ENCODE measurements at regions not wholly inside any gene's neighbourhood (a gene's known extent, or its start where the extent isn't known, plus 50 kb on each side); places are given as distances from the start of the nearest gene placed in this dataset.

DNA sequence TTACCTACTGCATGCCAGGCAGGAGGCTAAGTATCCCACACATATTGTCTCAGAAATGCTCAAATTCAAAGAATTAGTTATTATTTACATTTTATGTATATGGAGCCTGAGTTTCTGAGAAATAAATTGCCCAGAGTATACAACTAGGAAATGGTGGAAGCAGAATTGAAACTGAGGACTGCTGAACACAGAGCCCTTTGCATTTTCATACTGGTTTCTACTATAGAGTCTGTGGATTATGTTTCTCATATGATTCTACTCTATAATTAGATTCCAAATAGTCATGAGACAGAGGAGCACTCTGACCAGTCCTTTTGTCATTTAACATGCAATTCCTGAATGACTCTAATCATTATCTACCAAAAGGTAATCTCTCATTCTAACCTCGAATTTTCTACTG is 254.3 kb downstream of the LMBRD1 start:
- DNase-seq = no peak
- H3K4me3 Mint-ChIP-seq = no peak overlapping the region
- H3K14ac ChIP-seq (ENCODE audit: insufficient read depth, low read length) = no peak overlapping the region
- H3K4me1 ChIP-seq (ENCODE audit: insufficient read depth, low read length) = no peaks in the 10 kb centered on the region
- no peaks in the 10 kb centered on the region for H3K79me2 ChIP-seq (ENCODE audit: insufficient read depth, low read length)
- H4K91ac ChIP-seq (ENCODE audit: insufficient read length, low read depth, low read length) = no peak overlapping the region
- H4K20me1 ChIP-seq (ENCODE audit: control insufficient read depth, insufficient read depth, insufficient read length) = no peaks in the 10 kb centered on the region
- TF ChIP-seq, protein P1, sequence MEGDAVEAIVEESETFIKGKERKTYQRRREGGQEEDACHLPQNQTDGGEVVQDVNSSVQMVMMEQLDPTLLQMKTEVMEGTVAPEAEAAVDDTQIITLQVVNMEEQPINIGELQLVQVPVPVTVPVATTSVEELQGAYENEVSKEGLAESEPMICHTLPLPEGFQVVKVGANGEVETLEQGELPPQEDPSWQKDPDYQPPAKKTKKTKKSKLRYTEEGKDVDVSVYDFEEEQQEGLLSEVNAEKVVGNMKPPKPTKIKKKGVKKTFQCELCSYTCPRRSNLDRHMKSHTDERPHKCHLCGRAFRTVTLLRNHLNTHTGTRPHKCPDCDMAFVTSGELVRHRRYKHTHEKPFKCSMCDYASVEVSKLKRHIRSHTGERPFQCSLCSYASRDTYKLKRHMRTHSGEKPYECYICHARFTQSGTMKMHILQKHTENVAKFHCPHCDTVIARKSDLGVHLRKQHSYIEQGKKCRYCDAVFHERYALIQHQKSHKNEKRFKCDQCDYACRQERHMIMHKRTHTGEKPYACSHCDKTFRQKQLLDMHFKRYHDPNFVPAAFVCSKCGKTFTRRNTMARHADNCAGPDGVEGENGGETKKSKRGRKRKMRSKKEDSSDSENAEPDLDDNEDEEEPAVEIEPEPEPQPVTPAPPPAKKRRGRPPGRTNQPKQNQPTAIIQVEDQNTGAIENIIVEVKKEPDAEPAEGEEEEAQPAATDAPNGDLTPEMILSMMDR (conservative IDR thresholded peaks at IDR 0.05) = no peak
- H3K9ac ChIP-seq (ENCODE audit: extremely low read depth, insufficient read length, low read length) = no peak overlapping the region
- H3K27me3 Mint-ChIP-seq (ENCODE audit: low read depth) = no peaks in the 10 kb centered on the region
- no peak overlapping the region for H3K18ac ChIP-seq (ENCODE audit: insufficient read length, low read depth, low read length)
- no peaks in the 10 kb centered on the region for H3K9me3 Mint-ChIP-seq
- H3K27me3 ChIP-seq (ENCODE audit: insufficient read depth, low read length) = no peaks in the 10 kb centered on the region
- H2BK5ac ChIP-seq (ENCODE audit: insufficient read length, low read length) = no peak overlapping the region
- no peaks in the 10 kb centered on the region for H3K79me1 ChIP-seq (ENCODE audit: insufficient read depth, low read depth, low read length, poor library complexity, severe bottlenecking)
- no peaks in the 10 kb centered on the region for H3K4me1 Mint-ChIP-seq
- H4K5ac ChIP-seq (ENCODE audit: insufficient read length, low read depth, low read length) = no peak overlapping the region
- no peak overlapping the region for H4K8ac ChIP-seq (replicated peaks; ENCODE audit: insufficient read length, low read depth, low read length)
- no peak overlapping the region for H3K56ac ChIP-seq (ENCODE audit: insufficient read length, low read depth, low read length)
- H3T11ph ChIP-seq (ENCODE audit: low read length) = no peak overlapping the region
- no peaks in the 10 kb centered on the region for H3K9me3 ChIP-seq (ENCODE audit: control insufficient read depth, low read depth, low read length)
- no peak overlapping the region for H3K27ac ChIP-seq (ENCODE audit: insufficient read length, low read depth, low read length)
- H2BK12ac ChIP-seq (ENCODE audit: insufficient read length, low read depth, low read length) = no peak overlapping the region
- no peak overlapping the region for H2AFZ ChIP-seq (ENCODE audit: low read length)
- no peak overlapping the region for H2BK120ac ChIP-seq (ENCODE audit: low read depth, low read length, poor library complexity, severe bottlenecking)
- no peak overlapping the region for H3K4me2 ChIP-seq (ENCODE audit: insufficient read depth, insufficient read length, low read length)
- H2BK15ac ChIP-seq (ENCODE audit: low read depth, low read length) = no peak overlapping the region
- no peak overlapping the region for H2BK20ac ChIP-seq (ENCODE audit: low read depth, low read length, poor library complexity, severe bottlenecking)
- H3K4ac ChIP-seq (ENCODE audit: low read depth, low read length) = no peak overlapping the region
- no peak overlapping the region for H3K23ac ChIP-seq (ENCODE audit: insufficient read length, low read depth, low read length)
- no peaks in the 10 kb centered on the region for H3K36me3 Mint-ChIP-seq (ENCODE audit: insufficient read depth in 1 of 3, low read depth in 3 of 3)
- no peak overlapping the region for H2AK5ac ChIP-seq (ENCODE audit: insufficient read length, low read length)
- no peak overlapping the region for H3K27ac Mint-ChIP-seq
- H3K23me2 ChIP-seq (ENCODE audit: insufficient read length, low read depth, low read length, poor library complexity, severe bottlenecking) = no peaks in the 10 kb centered on the region
- no CpG with 5 or more reads among the region's 1 CpG for WGBS (ENCODE audit: extremely low coverage, insufficient read length, low lambda C conversion rate)

Measured in H9 (cell line).